ENCODE measurements at regions not wholly inside any gene's neighbourhood (a gene's known extent, or its start where the extent isn't known, plus 50 kb on each side); places are given as distances from the start of the nearest gene placed in this dataset.
A peak's percentile ranks its signal among the peaks of the same experiment; 100 is the strongest.
"Not testable (repeated sequence)": the region's sequence is repeated elsewhere in the genome, so short reads cannot be mapped to it uniquely, and the experiment has no call there.

DNA sequence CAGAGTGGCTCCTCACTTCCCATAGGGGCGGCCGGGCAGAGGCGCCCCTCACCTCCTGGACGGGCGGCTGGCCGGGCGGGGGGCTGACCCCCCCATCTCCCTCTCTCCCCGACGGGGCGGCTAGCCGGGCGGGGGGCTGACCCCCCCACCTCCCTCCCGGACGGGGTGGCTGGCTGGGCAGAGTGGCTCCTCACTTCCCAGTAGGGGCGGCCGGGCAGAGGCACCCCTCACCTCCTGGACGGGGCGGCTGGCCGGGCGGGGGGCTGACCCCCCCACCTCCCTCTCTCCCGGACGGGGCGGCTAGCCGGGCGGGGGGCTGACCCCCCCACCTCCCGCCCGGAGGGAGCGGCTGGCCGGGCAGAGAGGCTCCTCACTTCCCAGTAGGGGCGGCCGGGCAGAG, 203.4 kb downstream of the SOX4 start:
- DNase-seq; H3K14ac ChIP-seq (ENCODE audit: low read length); H3K79me1 ChIP-seq (ENCODE audit: low read length); H3K9ac ChIP-seq (ENCODE audit: low read length); H3K9me3 ChIP-seq (ENCODE audit: insufficient read depth, low read depth, low read length); H4K12ac ChIP-seq (ENCODE audit: low read depth, low read length); H2BK5ac ChIP-seq (ENCODE audit: low read depth, low read length, poor library complexity); H2AK5ac ChIP-seq (ENCODE audit: low read length); H4K8ac ChIP-seq (ENCODE audit: low read depth, low read length); H3K4me2 ChIP-seq (ENCODE audit: low read length); H2BK12ac ChIP-seq (ENCODE audit: low read length); H2BK120ac ChIP-seq (ENCODE audit: insufficient read depth, low read length, poor library complexity); H2AFZ ChIP-seq (ENCODE audit: insufficient read depth, low read length, poor library complexity); H3K4me3 ChIP-seq (ENCODE audit: low read depth, low read length); H3K18ac ChIP-seq (ENCODE audit: low read length); H3K23ac ChIP-seq (ENCODE audit: low read length); H3K27ac ChIP-seq (ENCODE audit: low read depth, low read length); H3K27me3 ChIP-seq (ENCODE audit: insufficient read depth, low read length); H3K4me1 ChIP-seq (ENCODE audit: control insufficient read depth in 1 of 2, insufficient read depth in 2 of 2, low read length in 2 of 2); H3K4ac ChIP-seq (ENCODE audit: low read depth, low read length); H4K91ac ChIP-seq (ENCODE audit: low read depth, low read length); H3K79me2 ChIP-seq (ENCODE audit: control insufficient read depth, insufficient read depth, low read length, poor library complexity); H3K36me3 ChIP-seq (ENCODE audit: control insufficient read depth in 1 of 2, insufficient read depth in 2 of 2, low read length in 2 of 2): not testable (repeated sequence)
- no CpG with 5 or more reads among the region's 31 CpGs for whole genome bisulfite sequencing (ENCODE audit: extremely low coverage, insufficient coverage, insufficient read length)

GRCh38 chr6:21798468-21798867, 204.9 kb downstream of the SOX4 start:
- Histone ChIP-seq H2AFZ (ENCODE audit: insufficient read depth, low read length, poor library complexity) (no peak overlapping the region), H3K4me3 (ENCODE audit: low read depth, low read length) (no peak overlapping the region), H3K9ac (ENCODE audit: low read length) (no peak overlapping the region), H3K79me2 (ENCODE audit: control insufficient read depth, insufficient read depth, low read length, poor library complexity) (no peaks in the 10 kb centered on the region), H3K18ac (ENCODE audit: low read length) (no peak overlapping the region), H3K9me3 (ENCODE audit: insufficient read depth, low read depth, low read length) (peaks cover 2% of the 10 kb centered on the region), H3K79me1 (ENCODE audit: low read length) (no peaks in the 10 kb centered on the region), H3K14ac (ENCODE audit: low read length) (no peak overlapping the region), H3K4me2 (ENCODE audit: low read length) (no peak overlapping the region), H3K27me3 (ENCODE audit: insufficient read depth, low read length) (no peaks in the 10 kb centered on the region), H3K27ac (ENCODE audit: low read depth, low read length) (no peak overlapping the region), H3K36me3 (ENCODE audit: control insufficient read depth in 1 of 2, insufficient read depth in 2 of 2, low read length in 2 of 2) (peaks cover 3 to 5% of the 10 kb centered on the region in 2 experiments), H2AK5ac (ENCODE audit: low read length) (no peak overlapping the region), H3K4ac (ENCODE audit: low read depth, low read length) (no peak overlapping the region), H2BK5ac (ENCODE audit: low read depth, low read length, poor library complexity) (no peak overlapping the region), H2BK120ac (ENCODE audit: insufficient read depth, low read length, poor library complexity) (no peak overlapping the region), H2BK12ac (ENCODE audit: low read length) (no peak overlapping the region), H3K4me1 (ENCODE audit: control insufficient read depth in 1 of 2, insufficient read depth in 2 of 2, low read length in 2 of 2) (peaks cover 5 to 10% of the 10 kb centered on the region in 2 experiments), H4K12ac (ENCODE audit: low read depth, low read length) (no peak overlapping the region), H3K23ac (ENCODE audit: low read length) (no peak overlapping the region), H4K8ac (ENCODE audit: low read depth, low read length) (no peak overlapping the region), H4K91ac (ENCODE audit: low read depth, low read length) (no peak overlapping the region)
- no peak for DNase-seq
- no CpG with 5 or more reads among the region's 4 CpGs for WGBS (ENCODE audit: extremely low coverage, insufficient coverage, insufficient read length)

GRCh38 chr6:21800330-21800729, 206.8 kb downstream of the SOX4 start:
- no peak for DNase-seq
- no peak overlapping the region for H4K8ac ChIP-seq (ENCODE audit: low read depth, low read length)
- no CpG with 5 or more reads among the region's 2 CpGs for WGBS (ENCODE audit: extremely low coverage, insufficient coverage, insufficient read length)

GRCh38 chr6:21800948-21801438, 207.4 kb downstream of the SOX4 start:
- no peak overlapping the region for H3K4me2 ChIP-seq (ENCODE audit: low read length)
- H3K4me1 ChIP-seq (ENCODE audit: control insufficient read depth in 1 of 2, insufficient read depth in 2 of 2, low read length in 2 of 2) = peaks cover 5 to 10% of the 10 kb centered on the region in 2 experiments
- H3K14ac ChIP-seq (ENCODE audit: low read length) = no peak overlapping the region
- H3K18ac ChIP-seq (ENCODE audit: low read length) = no peak overlapping the region
- H3K79me2 ChIP-seq (ENCODE audit: control insufficient read depth, insufficient read depth, low read length, poor library complexity) = no peaks in the 10 kb centered on the region
- WGBS (ENCODE audit: extremely low coverage, insufficient coverage, insufficient read length) = no CpG with 5 or more reads among the region's 11 CpGs
- H3K9ac ChIP-seq (ENCODE audit: low read length) = no peak overlapping the region
- H2BK5ac ChIP-seq (ENCODE audit: low read depth, low read length, poor library complexity) = peak overlapping the region; percentile 6
- no peak overlapping the region for H4K8ac ChIP-seq (ENCODE audit: low read depth, low read length)
- H2AFZ ChIP-seq (ENCODE audit: insufficient read depth, low read length, poor library complexity) = no peak overlapping the region
- no peak overlapping the region for H4K12ac ChIP-seq (ENCODE audit: low read depth, low read length)
- no peaks in the 10 kb centered on the region for H3K27me3 ChIP-seq (ENCODE audit: insufficient read depth, low read length)
- no peak overlapping the region for H2BK12ac ChIP-seq (ENCODE audit: low read length)
- DNase-seq = peak; percentile 28 to 73
- peak overlapping the region; percentile 23 for H3K27ac ChIP-seq (ENCODE audit: low read depth, low read length)
- peaks cover 3 to 4% of the 10 kb centered on the region in 2 experiments for H3K36me3 ChIP-seq (ENCODE audit: control insufficient read depth in 1 of 2, insufficient read depth in 2 of 2, low read length in 2 of 2)
- H2BK120ac ChIP-seq (ENCODE audit: insufficient read depth, low read length, poor library complexity) = no peak overlapping the region
- no peak overlapping the region for H3K4ac ChIP-seq (ENCODE audit: low read depth, low read length)
- no peak overlapping the region for H2AK5ac ChIP-seq (ENCODE audit: low read length)
- no peaks in the 10 kb centered on the region for H3K79me1 ChIP-seq (ENCODE audit: low read length)
- H3K4me3 ChIP-seq (ENCODE audit: low read depth, low read length) = no peak overlapping the region
- H4K91ac ChIP-seq (ENCODE audit: low read depth, low read length) = no peak overlapping the region
- H3K9me3 ChIP-seq (ENCODE audit: insufficient read depth, low read depth, low read length) = peaks cover 3% of the 10 kb centered on the region
- H3K23ac ChIP-seq (ENCODE audit: low read length) = no peak overlapping the region

More at GRCh38 chr6:21800330-21800729, 206.8 kb downstream of the SOX4 start:
- Histone ChIP-seq H3K18ac (ENCODE audit: low read length) (no peak overlapping the region), H2BK12ac (ENCODE audit: low read length) (no peak overlapping the region), H3K4me1 (ENCODE audit: control insufficient read depth in 1 of 2, insufficient read depth in 2 of 2, low read length in 2 of 2) (peaks cover 5 to 10% of the 10 kb centered on the region in 2 experiments), H3K14ac (ENCODE audit: low read length) (no peak overlapping the region), H4K12ac (ENCODE audit: low read depth, low read length) (no peak overlapping the region), H2BK120ac (ENCODE audit: insufficient read depth, low read length, poor library complexity) (no peak overlapping the region), H3K79me1 (ENCODE audit: low read length) (no peaks in the 10 kb centered on the region), H3K27ac (ENCODE audit: low read depth, low read length) (no peak overlapping the region), H3K4me3 (ENCODE audit: low read depth, low read length) (no peak overlapping the region), H3K79me2 (ENCODE audit: control insufficient read depth, insufficient read depth, low read length, poor library complexity) (no peaks in the 10 kb centered on the region), H3K9me3 (ENCODE audit: insufficient read depth, low read depth, low read length) (peaks cover 3% of the 10 kb centered on the region), H2AFZ (ENCODE audit: insufficient read depth, low read length, poor library complexity) (no peak overlapping the region), H3K4me2 (ENCODE audit: low read length) (no peak overlapping the region), H3K36me3 (ENCODE audit: control insufficient read depth in 1 of 2, insufficient read depth in 2 of 2, low read length in 2 of 2) (peaks cover 3 to 4% of the 10 kb centered on the region in 2 experiments), H2BK5ac (ENCODE audit: low read depth, low read length, poor library complexity) (no peak overlapping the region), H3K23ac (ENCODE audit: low read length) (no peak overlapping the region), H3K4ac (ENCODE audit: low read depth, low read length) (no peak overlapping the region), H4K91ac (ENCODE audit: low read depth, low read length) (no peak overlapping the region), H3K27me3 (ENCODE audit: insufficient read depth, low read length) (no peaks in the 10 kb centered on the region), H3K9ac (ENCODE audit: low read length) (no peak overlapping the region), H2AK5ac (ENCODE audit: low read length) (no peak overlapping the region)

All from trophoblast cell (in vitro differentiated cells and primary cell).